Stimulated activated CD8-positive, alpha-beta memory T cell treated with anti-CD3 and anti-CD28 coated beads, Interleukin-7, amount 100 ng/mL, for 1 hour (primary cell): ENCODE measurements at regions not wholly inside any gene's neighbourhood (a gene's known extent, or its start where the extent isn't known, plus 50 kb on each side); places are given as distances from the start of the nearest gene placed in this dataset.
A peak's percentile ranks its signal among the peaks of the same experiment; 100 is the strongest.

Experiments
- DNase-seq, 2 donors: peaks; one replicate each; pipeline ENCODE4 v3.0.0-alpha.2; 2020; ENCODE audit warnings: low read depth in 2 of 2

GRCh38 chr6:165915022-165915770 is 252.2 kb upstream of the PDE10A start:
- DNase-seq = no peak

GRCh38 chr6:165913676-165914570 is 250.9 kb upstream of the PDE10A start:
- DNase-seq = no peak

GRCh38 chr6:165910184-165910966 is 247.3 kb upstream of the PDE10A start:
- no peak for DNase-seq

- no peak for DNase-seq
Observed at GRCh38 chr6:165906736-165907135, 243.7 kb upstream of the PDE10A start.

GRCh38 chr6:165905744-165906143 is 242.7 kb upstream of the PDE10A start:
- no peak for DNase-seq

GRCh38 chr6:165900970-165901369 is 237.9 kb upstream of the PDE10A start:
- DNase-seq = no peak

- DNase-seq = no peak
Observed at GRCh38 chr6:165899611-165900010, 236.6 kb upstream of the PDE10A start.

GRCh38 chr6:165895421-165896165 is 232.6 kb upstream of the PDE10A start:
- DNase-seq = no peak

- DNase-seq = no peak
Observed at GRCh38 chr6:165894171-165894825, 231.3 kb upstream of the PDE10A start.

- no peak for DNase-seq
Observed at GRCh38 chr6:165893431-165893830, 230.4 kb upstream of the PDE10A start.

GRCh38 chr6:165891320-165891719 is 228.3 kb upstream of the PDE10A start:
- DNase-seq = no peak

GRCh38 chr6:165890404-165890735 is 227.3 kb upstream of the PDE10A start:
- DNase-seq = no peak

GRCh38 chr6:165889636-165890403 is 226.8 kb upstream of the PDE10A start:
- no peak for DNase-seq

GRCh38 chr6:165886169-165886568 is 223.1 kb upstream of the PDE10A start:
- DNase-seq = no peak

- peak; percentile 22 to 45 for DNase-seq
Observed at GRCh38 chr6:165884813-165885765, 222.0 kb upstream of the PDE10A start.

- DNase-seq = no peak
Observed at GRCh38 chr6:165883851-165884640, 221.0 kb upstream of the PDE10A start.

- DNase-seq = no peak
Observed at GRCh38 chr6:165881806-165882205, 218.8 kb upstream of the PDE10A start.

- DNase-seq = no peak
Observed at GRCh38 chr6:165880686-165881085, 217.6 kb upstream of the PDE10A start.
